RPMI8226 (cell line): ENCODE measurements at regions not wholly inside any gene's neighbourhood (a gene's known extent, or its start where the extent isn't known, plus 50 kb on each side); places are given as distances from the start of the nearest gene placed in this dataset.

Experiments used
- DNase-seq: peaks from one replicate; pipeline ENCODE4 v3.0.0-alpha.2; 2015

- no peak for DNase-seq
Measured at GRCh38 chr11:10641912-10642697, 51.5 kb downstream of the IRAG1 start.

GRCh38 chr11:10641177-10641911, 52.2 kb downstream of the IRAG1 start:
- no peak for DNase-seq

GRCh38 chr11:10640308-10640707, 53.2 kb downstream of the IRAG1 start:
- DNase-seq: no peak

GRCh38 chr11:10639350-10639749, 54.2 kb downstream of the IRAG1 start:
- no peak for DNase-seq

GRCh38 chr11:10638316-10638925, 55.1 kb downstream of the IRAG1 start:
- no peak for DNase-seq

GRCh38 chr11:10637731-10638151, 55.8 kb downstream of the IRAG1 start:
- DNase-seq: no peak

GRCh38 chr11:10634407-10634806, 59.1 kb downstream of the IRAG1 start:
- no peak for DNase-seq

GRCh38 chr11:10633261-10633660, 60.3 kb downstream of the IRAG1 start:
- DNase-seq: no peak

- DNase-seq: no peak
Measured at GRCh38 chr11:10632483-10632882, 61.1 kb downstream of the IRAG1 start.

- DNase-seq: no peak
Measured at GRCh38 chr11:10631761-10632160, 61.8 kb downstream of the IRAG1 start.

- DNase-seq: no peak
Measured at GRCh38 chr11:10629411-10630002, 61.0 kb upstream of the LYVE1 start.

- DNase-seq: peak; percentile 6
Measured at GRCh38 chr11:10628508-10629236, 60.2 kb upstream of the LYVE1 start.

GRCh38 chr11:10627816-10628215, 59.4 kb upstream of the LYVE1 start:
- no peak for DNase-seq

GRCh38 chr11:10627291-10627690, 58.8 kb upstream of the LYVE1 start:
- no peak for DNase-seq

GRCh38 chr11:10625982-10626311, 57.5 kb upstream of the LYVE1 start:
- no peak for DNase-seq

- no peak for DNase-seq
Measured at GRCh38 chr11:10625281-10625981, 57.0 kb upstream of the LYVE1 start.

- no peak for DNase-seq
Measured at GRCh38 chr11:10623797-10624761, 55.6 kb upstream of the LYVE1 start.

GRCh38 chr11:10622957-10623791, 54.7 kb upstream of the LYVE1 start:
- peak; percentile 70 for DNase-seq

GRCh38 chr11:10622108-10622507, 53.6 kb upstream of the LYVE1 start:
- DNase-seq: no peak

GRCh38 chr11:10619131-10619680, 50.7 kb upstream of the LYVE1 start:
- no peak for DNase-seq
